Kidney (tissue), 13 donors: ENCODE measurements at regions not wholly inside any gene's neighbourhood (a gene's known extent, or its start where the extent isn't known, plus 50 kb on each side); places are given as distances from the start of the nearest gene placed in this dataset.
"Not testable (repeated sequence)": the region's sequence is repeated elsewhere in the genome, so short reads cannot be mapped to it uniquely, and the experiment has no call there.

Source experiments
- DNase-seq, 5 donors: peaks; one replicate each; pipeline ENCODE4 v3.0.0-alpha.2; 2013 to 2020
- FAIRE-seq: peaks from 2 replicates; lab custom pipeline; 2012; peaks lifted over from hg19 to GRCh38; lab: Jason Lieb, UNC
- H3K27ac ChIP-seq, 2 donors: one replicate each; pipeline ENCODE4 v1.7.0; 2013; ENCODE audit warnings: low read depth in 2 of 2, low read length in 2 of 2, inconsistent platforms in 1 of 2
- H3K27me3 ChIP-seq: one replicate; pipeline ENCODE4 v1.7.1; 2013; ENCODE audit warnings: low read length, inconsistent platforms; ENCODE audit not compliant: control insufficient read depth, insufficient read depth
- H3K36me3 ChIP-seq, 3 donors: one replicate each; pipeline versions ENCODE4 v1.7.0 to v1.7.1; 2013; ENCODE audit warnings: low read length in 3 of 3, control low read depth in 1 of 3, inconsistent platforms in 1 of 3; ENCODE audit not compliant: insufficient read depth in 3 of 3, control insufficient read depth in 2 of 3
- H3K4me1 ChIP-seq, 3 donors: one replicate each; pipeline versions ENCODE4 v1.7.0 to v1.7.1; 2013; ENCODE audit warnings: low read length in 3 of 3, inconsistent platforms in 1 of 3, low read depth in 1 of 3; ENCODE audit not compliant: control insufficient read depth in 2 of 3, insufficient read depth in 2 of 3
- H3K4me3 ChIP-seq, 3 donors: one replicate each; pipeline versions ENCODE4 v1.7.0 to v1.8.1; 2013; ENCODE audit warnings: low read length in 3 of 3, control low read depth in 1 of 3, inconsistent platforms in 1 of 3
- H3K9ac ChIP-seq, 3 donors: one replicate each; pipeline versions ENCODE4 v1.7.0 to v1.7.1; 2013; ENCODE audit warnings: low read length in 3 of 3, control low read depth in 1 of 3, inconsistent platforms in 1 of 3
- H3K9me3 ChIP-seq, 3 donors: one replicate each; pipeline versions ENCODE4 v1.7.0 to v1.7.1; 2013; ENCODE audit warnings: low read length in 3 of 3, control low read depth in 1 of 3, inconsistent platforms in 1 of 3; ENCODE audit not compliant: control insufficient read depth in 2 of 3, insufficient read depth in 1 of 3
- CTCF ChIP-seq: IDR thresholded peaks from 3 replicates; pipeline ENCODE4 v1.5.1; 2012; ENCODE audit warnings: mild to moderate bottlenecking, moderate library complexity, borderline replicate concordance; ENCODE audit not compliant: insufficient read depth; ENCODE audit errors: extremely low read depth
- intact Hi-C: fragments of 100-400 bp; cut with DNase I; formaldehyde crosslinking; loops from one replicate; pipeline ENCODE4 v1.11.1; 2022
- donor health status: control.
- donor health status: control.
- donor health status: control.
- donor health status: control.
- donor health status: control.
- donor health status: DM: yes; HTN: yes; CAD: no.
- donor health status: Normal renal cell carcinoma (clear cell type).

DNA sequence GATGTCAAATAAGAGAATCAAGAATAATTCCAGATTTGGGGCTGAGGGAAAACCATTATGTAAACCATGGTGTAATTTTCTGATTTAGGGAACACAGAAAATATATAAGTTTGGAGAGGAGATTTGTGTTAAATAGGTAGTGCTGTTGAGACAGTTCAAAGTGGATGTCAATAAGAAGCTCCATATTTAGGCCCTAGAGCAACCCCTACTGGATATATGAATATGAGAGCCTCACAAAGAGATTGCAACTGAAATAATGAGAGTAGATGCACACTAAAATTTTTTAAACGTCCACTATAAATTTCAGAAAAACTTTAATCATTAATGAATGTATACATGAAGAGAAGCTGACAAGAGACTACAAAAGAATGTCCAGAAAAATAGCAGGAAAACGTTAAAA is 1447.8 kb upstream of the PRMT6 start:
- Histone ChIP-seq H3K36me3 (no peaks in the 10 kb centered on the region), H3K9me3 (no peaks in the 10 kb centered on the region), H3K27ac (no peak overlapping the region), H3K27me3 (no peaks in the 10 kb centered on the region), H3K9ac (no peak overlapping the region), H3K4me1 (no peaks in the 10 kb centered on the region), H3K4me3 (no peak overlapping the region)
- DNase-seq (peak in 1 of 5 donors; percentile 4), FAIRE-seq (no peak)
- no peak for TF ChIP-seq CTCF
- intact Hi-C loops, result no loop called here

GRCh38 chr1:105626276-105626987 is 1430.0 kb upstream of the PRMT6 start:
- no peaks in the 10 kb centered on the region for H3K9me3 ChIP-seq
- no peak for DNase-seq
- no peak overlapping the region for H3K27ac ChIP-seq
- no peak overlapping the region for H3K4me3 ChIP-seq
- no peaks in the 10 kb centered on the region for H3K27me3 ChIP-seq
- peak; percentile 33 for FAIRE-seq
- H3K9ac ChIP-seq, result no peak overlapping the region
- H3K36me3 ChIP-seq, result no peaks in the 10 kb centered on the region
- no peak for TF ChIP-seq CTCF
- intact Hi-C loops, result no loop called here
- no peaks in the 10 kb centered on the region for H3K4me1 ChIP-seq

DNA sequence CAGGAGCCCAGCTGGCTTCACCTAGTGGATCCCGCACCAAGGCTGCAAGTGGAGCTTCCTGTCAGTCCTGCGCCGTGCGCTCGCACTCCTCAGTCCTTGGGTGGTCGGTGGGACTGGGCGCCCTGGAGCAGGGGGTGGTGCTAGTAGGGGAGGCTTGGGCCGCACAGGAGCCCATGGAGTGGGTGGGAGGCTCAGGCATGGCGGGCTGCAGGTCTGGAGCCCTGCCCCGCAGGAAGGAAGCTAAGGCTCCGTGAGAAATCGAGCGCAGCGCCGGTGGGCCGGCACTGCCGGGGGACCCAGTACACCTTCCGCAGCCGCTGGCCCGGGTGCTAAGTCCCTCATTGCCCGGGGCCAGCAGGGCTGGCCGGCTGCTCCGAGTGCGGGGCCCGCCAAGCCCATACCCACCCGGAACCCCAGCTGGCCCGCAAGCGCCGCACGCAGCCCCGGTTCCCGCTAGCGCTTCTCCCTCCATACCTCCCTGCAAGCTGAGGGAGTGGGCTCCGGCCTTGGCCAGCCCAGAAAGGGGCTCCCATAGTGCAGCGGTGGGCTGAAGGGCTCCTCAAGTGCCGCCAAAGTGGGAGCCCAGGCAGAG is 1425.2 kb upstream of the PRMT6 start:
- H3K4me3 ChIP-seq, H3K9ac ChIP-seq, intact Hi-C loops, H3K36me3 ChIP-seq, H3K27ac ChIP-seq, H3K4me1 ChIP-seq, H3K9me3 ChIP-seq, H3K27me3 ChIP-seq, FAIRE-seq: not testable (repeated sequence)
- peak in 1 of 5 donors; percentile 76 for DNase-seq

- no peaks in the 10 kb centered on the region for H3K36me3 ChIP-seq
- H3K4me3 ChIP-seq, result peak overlapping the region; percentile 12 to 58 (median 52)
- H3K27ac ChIP-seq, result no peak overlapping the region
- no peaks in the 10 kb centered on the region for H3K9me3 ChIP-seq
- intact Hi-C loops, result no loop called here
- peak overlapping the region in 1 of 3 donors; percentile 44 for H3K9ac ChIP-seq
- DNase-seq (peak; percentile 25 to 93 (median 88)), FAIRE-seq (no peak)
- no peaks in the 10 kb centered on the region for H3K27me3 ChIP-seq
- H3K4me1 ChIP-seq, result peaks cover 0 to 4% (median 0%) of the 10 kb centered on the region in 3 donors
- no peak for TF ChIP-seq CTCF
Measured at GRCh38 chr1:105632342-105633196, 1423.9 kb upstream of the PRMT6 start.
